Kidney (tissue), 13 donors: ENCODE measurements at regions not wholly inside any gene's neighbourhood (a gene's known extent, or its start where the extent isn't known, plus 50 kb on each side); places are given as distances from the start of the nearest gene placed in this dataset.

ENCODE experiments used
- DNase-seq, 5 donors: peaks; one replicate each; pipeline ENCODE4 v3.0.0-alpha.2; 2013 to 2020
- FAIRE-seq: peaks from 2 replicates; lab custom pipeline; 2012; peaks lifted over from hg19 to GRCh38; lab: Jason Lieb, UNC
- H3K27ac ChIP-seq, 2 donors: one replicate each; pipeline ENCODE4 v1.7.0; 2013; ENCODE audit warnings: low read depth in 2 of 2, low read length in 2 of 2, inconsistent platforms in 1 of 2
- H3K27me3 ChIP-seq: one replicate; pipeline ENCODE4 v1.7.1; 2013; ENCODE audit warnings: low read length, inconsistent platforms; ENCODE audit not compliant: control insufficient read depth, insufficient read depth
- H3K36me3 ChIP-seq, 3 donors: one replicate each; pipeline versions ENCODE4 v1.7.0 to v1.7.1; 2013; ENCODE audit warnings: low read length in 3 of 3, control low read depth in 1 of 3, inconsistent platforms in 1 of 3; ENCODE audit not compliant: insufficient read depth in 3 of 3, control insufficient read depth in 2 of 3
- H3K4me1 ChIP-seq, 3 donors: one replicate each; pipeline versions ENCODE4 v1.7.0 to v1.7.1; 2013; ENCODE audit warnings: low read length in 3 of 3, inconsistent platforms in 1 of 3, low read depth in 1 of 3; ENCODE audit not compliant: control insufficient read depth in 2 of 3, insufficient read depth in 2 of 3
- H3K4me3 ChIP-seq, 3 donors: one replicate each; pipeline versions ENCODE4 v1.7.0 to v1.8.1; 2013; ENCODE audit warnings: low read length in 3 of 3, control low read depth in 1 of 3, inconsistent platforms in 1 of 3
- H3K9ac ChIP-seq, 3 donors: one replicate each; pipeline versions ENCODE4 v1.7.0 to v1.7.1; 2013; ENCODE audit warnings: low read length in 3 of 3, control low read depth in 1 of 3, inconsistent platforms in 1 of 3
- H3K9me3 ChIP-seq, 3 donors: one replicate each; pipeline versions ENCODE4 v1.7.0 to v1.7.1; 2013; ENCODE audit warnings: low read length in 3 of 3, control low read depth in 1 of 3, inconsistent platforms in 1 of 3; ENCODE audit not compliant: control insufficient read depth in 2 of 3, insufficient read depth in 1 of 3
- intact Hi-C: fragments of 100-400 bp; cut with DNase I; formaldehyde crosslinking; loops from one replicate; pipeline ENCODE4 v1.11.1; 2022
- TF ChIP-seq, protein P1 (sequence below): IDR thresholded peaks from 3 replicates; pipeline ENCODE4 v1.5.1; 2012; ENCODE audit warnings: mild to moderate bottlenecking, moderate library complexity, borderline replicate concordance; ENCODE audit not compliant: insufficient read depth; ENCODE audit errors: extremely low read depth
- donor health status: control.
- donor health status: control.
- donor health status: control.
- donor health status: control.
- donor health status: control.
- donor health status: DM: yes; HTN: yes; CAD: no.
- donor health status: Normal renal cell carcinoma (clear cell type).

DNA sequence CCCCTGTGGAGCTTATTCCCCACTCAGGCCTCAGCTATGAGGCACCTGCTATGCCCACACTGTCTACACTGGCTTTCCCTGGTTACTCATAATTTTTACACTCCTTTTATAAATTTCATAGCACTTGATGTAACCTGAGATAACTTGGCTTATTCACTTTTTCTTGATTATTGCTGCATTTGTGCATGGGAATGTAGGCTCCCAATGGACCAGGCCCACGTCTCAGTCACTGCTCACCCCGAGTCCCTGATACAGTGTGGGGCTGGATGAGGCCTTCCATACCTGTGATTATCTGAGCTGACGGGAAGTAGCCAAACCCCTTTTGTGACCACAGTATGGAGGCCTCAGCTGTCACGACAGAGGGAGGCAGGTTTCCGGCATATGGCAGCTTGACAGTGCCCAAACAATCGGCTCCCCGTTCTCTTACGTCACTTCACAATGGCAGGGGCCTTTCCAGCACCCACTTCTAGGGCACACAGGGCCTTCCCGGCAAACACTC, 645.3 kb downstream of the ACTR3B start:
- intact Hi-C loops: no loop called here
- FAIRE-seq: no peak
- no peaks in the 10 kb centered on the region for H3K4me1 ChIP-seq

GRCh38 chr7:153405704-153406485, 646.3 kb upstream of the DPP6 start:
- H3K9ac ChIP-seq: no peak overlapping the region
- H3K4me3 ChIP-seq: no peak overlapping the region
- no peak for FAIRE-seq

More for the DNA sequence above, 645.3 kb downstream of the ACTR3B start:
- Histone ChIP-seq H3K27ac (no peak overlapping the region), H3K4me3 (no peak overlapping the region), H3K36me3 (no peaks in the 10 kb centered on the region), H3K27me3 (no peaks in the 10 kb centered on the region), H3K9me3 (no peaks in the 10 kb centered on the region), H3K9ac (no peak overlapping the region)
- TF ChIP-seq, protein P1, sequence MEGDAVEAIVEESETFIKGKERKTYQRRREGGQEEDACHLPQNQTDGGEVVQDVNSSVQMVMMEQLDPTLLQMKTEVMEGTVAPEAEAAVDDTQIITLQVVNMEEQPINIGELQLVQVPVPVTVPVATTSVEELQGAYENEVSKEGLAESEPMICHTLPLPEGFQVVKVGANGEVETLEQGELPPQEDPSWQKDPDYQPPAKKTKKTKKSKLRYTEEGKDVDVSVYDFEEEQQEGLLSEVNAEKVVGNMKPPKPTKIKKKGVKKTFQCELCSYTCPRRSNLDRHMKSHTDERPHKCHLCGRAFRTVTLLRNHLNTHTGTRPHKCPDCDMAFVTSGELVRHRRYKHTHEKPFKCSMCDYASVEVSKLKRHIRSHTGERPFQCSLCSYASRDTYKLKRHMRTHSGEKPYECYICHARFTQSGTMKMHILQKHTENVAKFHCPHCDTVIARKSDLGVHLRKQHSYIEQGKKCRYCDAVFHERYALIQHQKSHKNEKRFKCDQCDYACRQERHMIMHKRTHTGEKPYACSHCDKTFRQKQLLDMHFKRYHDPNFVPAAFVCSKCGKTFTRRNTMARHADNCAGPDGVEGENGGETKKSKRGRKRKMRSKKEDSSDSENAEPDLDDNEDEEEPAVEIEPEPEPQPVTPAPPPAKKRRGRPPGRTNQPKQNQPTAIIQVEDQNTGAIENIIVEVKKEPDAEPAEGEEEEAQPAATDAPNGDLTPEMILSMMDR: no peak
- DNase-seq: no peak

GRCh38 chr7:153406486-153406872, 645.7 kb upstream of the DPP6 start:
- intact Hi-C loops: no loop called here
- H3K27ac ChIP-seq: no peak overlapping the region
- FAIRE-seq (no peak), DNase-seq (no peak)
- H3K9me3 ChIP-seq: no peaks in the 10 kb centered on the region
- H3K27me3 ChIP-seq: no peaks in the 10 kb centered on the region
- H3K36me3 ChIP-seq: no peaks in the 10 kb centered on the region
- H3K4me1 ChIP-seq: no peaks in the 10 kb centered on the region
- H3K4me3 ChIP-seq: no peak overlapping the region
- TF ChIP-seq, protein P1: no peak
- H3K9ac ChIP-seq: no peak overlapping the region

More at GRCh38 chr7:153405704-153406485, 646.3 kb upstream of the DPP6 start:
- Histone ChIP-seq H3K36me3 (no peaks in the 10 kb centered on the region), H3K27ac (no peak overlapping the region), H3K9me3 (no peaks in the 10 kb centered on the region), H3K4me1 (no peaks in the 10 kb centered on the region), H3K27me3 (no peaks in the 10 kb centered on the region)
- intact Hi-C loops: no loop called here
- no peak for DNase-seq
- TF ChIP-seq, protein P1: no peak
